ENCODE measurements at regions not wholly inside any gene's neighbourhood (a gene's known extent, or its start where the extent isn't known, plus 50 kb on each side); places are given as distances from the start of the nearest gene placed in this dataset.

DNA sequence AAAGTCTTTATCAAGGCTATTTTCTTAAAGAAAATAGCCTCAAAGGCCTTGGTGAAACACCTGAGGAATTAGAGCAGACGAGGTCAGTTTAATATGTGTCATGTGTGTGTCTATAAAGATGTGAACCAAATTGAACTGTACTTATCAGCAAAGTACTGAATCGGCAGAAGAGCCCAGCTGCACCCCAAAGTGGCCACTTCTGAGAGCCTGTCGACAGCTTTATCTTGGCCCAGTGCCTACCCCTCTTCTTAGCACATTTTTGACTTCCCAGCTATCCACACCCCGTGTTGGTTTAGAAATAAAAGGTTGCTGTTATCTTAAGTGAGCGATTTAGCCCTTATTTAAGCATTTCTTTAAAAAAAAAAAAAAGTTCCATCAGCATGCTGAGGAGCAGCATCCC lies 329.7 kb downstream of the FBXW7 start:
- Histone ChIP-seq H3K79me2 (ENCODE audit: insufficient read depth, low read length) (no peaks in the 10 kb centered on the region), H3K27ac (ENCODE audit: insufficient read length, low read depth, low read length) (no peak overlapping the region), H3K23ac (ENCODE audit: insufficient read length, low read depth, low read length) (no peak overlapping the region), H3T11ph (ENCODE audit: low read length) (no peak overlapping the region), H3K4me1 (ENCODE audit: insufficient read depth, low read length) (no peaks in the 10 kb centered on the region), H3K27me3 (ENCODE audit: insufficient read depth, low read length) (no peaks in the 10 kb centered on the region), H3K9me3 (ENCODE audit: control insufficient read depth, low read depth, low read length) (no peaks in the 10 kb centered on the region), H4K8ac (replicated peaks; ENCODE audit: insufficient read length, low read depth, low read length) (no peak overlapping the region), H2AFZ (ENCODE audit: low read length) (no peak overlapping the region), H3K4me2 (ENCODE audit: insufficient read depth, insufficient read length, low read length) (no peak overlapping the region), H3K14ac (ENCODE audit: insufficient read depth, low read length) (no peak overlapping the region), H3K18ac (ENCODE audit: insufficient read length, low read depth, low read length) (no peak overlapping the region), H3K79me1 (ENCODE audit: insufficient read depth, low read depth, low read length, poor library complexity, severe bottlenecking) (no peaks in the 10 kb centered on the region), H2BK5ac (ENCODE audit: insufficient read length, low read length) (no peak overlapping the region), H3K4ac (ENCODE audit: low read depth, low read length) (no peak overlapping the region), H4K91ac (ENCODE audit: insufficient read length, low read depth, low read length) (no peak overlapping the region), H2AK5ac (ENCODE audit: insufficient read length, low read length) (no peak overlapping the region), H3K23me2 (ENCODE audit: insufficient read length, low read depth, low read length, poor library complexity, severe bottlenecking) (no peaks in the 10 kb centered on the region), H2BK20ac (ENCODE audit: low read depth, low read length, poor library complexity, severe bottlenecking) (no peak overlapping the region), H4K5ac (ENCODE audit: insufficient read length, low read depth, low read length) (no peak overlapping the region), H2BK120ac (ENCODE audit: low read depth, low read length, poor library complexity, severe bottlenecking) (no peak overlapping the region), H4K20me1 (ENCODE audit: control insufficient read depth, insufficient read depth, insufficient read length) (no peaks in the 10 kb centered on the region), H3K9ac (ENCODE audit: extremely low read depth, insufficient read length, low read length) (no peak overlapping the region), H3K56ac (ENCODE audit: insufficient read length, low read depth, low read length) (no peak overlapping the region), H2BK15ac (ENCODE audit: low read depth, low read length) (no peak overlapping the region), H2BK12ac (ENCODE audit: insufficient read length, low read depth, low read length) (no peak overlapping the region)
- Mint-ChIP-seq H3K36me3 (ENCODE audit: insufficient read depth in 1 of 3, low read depth in 3 of 3) (no peaks in the 10 kb centered on the region), H3K27ac (no peak overlapping the region), H3K4me1 (peaks cover 7 to 13% of the 10 kb centered on the region in 2 experiments), H3K27me3 (ENCODE audit: low read depth) (no peaks in the 10 kb centered on the region), H3K4me3 (no peak overlapping the region), H3K9me3 (no peaks in the 10 kb centered on the region)
- TF ChIP-seq, protein P1, sequence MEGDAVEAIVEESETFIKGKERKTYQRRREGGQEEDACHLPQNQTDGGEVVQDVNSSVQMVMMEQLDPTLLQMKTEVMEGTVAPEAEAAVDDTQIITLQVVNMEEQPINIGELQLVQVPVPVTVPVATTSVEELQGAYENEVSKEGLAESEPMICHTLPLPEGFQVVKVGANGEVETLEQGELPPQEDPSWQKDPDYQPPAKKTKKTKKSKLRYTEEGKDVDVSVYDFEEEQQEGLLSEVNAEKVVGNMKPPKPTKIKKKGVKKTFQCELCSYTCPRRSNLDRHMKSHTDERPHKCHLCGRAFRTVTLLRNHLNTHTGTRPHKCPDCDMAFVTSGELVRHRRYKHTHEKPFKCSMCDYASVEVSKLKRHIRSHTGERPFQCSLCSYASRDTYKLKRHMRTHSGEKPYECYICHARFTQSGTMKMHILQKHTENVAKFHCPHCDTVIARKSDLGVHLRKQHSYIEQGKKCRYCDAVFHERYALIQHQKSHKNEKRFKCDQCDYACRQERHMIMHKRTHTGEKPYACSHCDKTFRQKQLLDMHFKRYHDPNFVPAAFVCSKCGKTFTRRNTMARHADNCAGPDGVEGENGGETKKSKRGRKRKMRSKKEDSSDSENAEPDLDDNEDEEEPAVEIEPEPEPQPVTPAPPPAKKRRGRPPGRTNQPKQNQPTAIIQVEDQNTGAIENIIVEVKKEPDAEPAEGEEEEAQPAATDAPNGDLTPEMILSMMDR (conservative IDR thresholded peaks at IDR 0.05), result no peak
- DNase-seq, result no peak
- no CpG with 5 or more reads among the region's 5 CpGs for WGBS (ENCODE audit: extremely low coverage, insufficient read length, low lambda C conversion rate)
